Trophoblast cell (in vitro differentiated cells and primary cell): ENCODE measurements at regions not wholly inside any gene's neighbourhood (a gene's known extent, or its start where the extent isn't known, plus 50 kb on each side); places are given as distances from the start of the nearest gene placed in this dataset.

ENCODE experiments used
- DNase-seq, 2 donors: peaks; one replicate each; pipeline ENCODE4 v3.0.0-alpha.2; 2016
- H2AFZ ChIP-seq: 2 replicates; pipeline ENCODE4 v1.6.1; 2013; ENCODE audit warnings: low read length, moderate library complexity, mild to moderate bottlenecking; ENCODE audit not compliant: insufficient read depth, poor library complexity
- H2AK5ac ChIP-seq: 2 replicates; pipeline ENCODE4 v1.6.1; 2013; ENCODE audit warnings: mild to moderate bottlenecking, low read length
- H2BK120ac ChIP-seq: 2 replicates; pipeline ENCODE4 v1.6.1; 2013; ENCODE audit warnings: low read length, mild to moderate bottlenecking, moderate library complexity; ENCODE audit not compliant: insufficient read depth, poor library complexity
- H2BK12ac ChIP-seq: 2 replicates; pipeline ENCODE4 v1.6.1; 2013; ENCODE audit warnings: mild to moderate bottlenecking, low read length, moderate library complexity
- H2BK5ac ChIP-seq: 2 replicates; pipeline ENCODE4 v1.6.1; 2013; ENCODE audit warnings: low read length, low read depth, moderate library complexity, mild to moderate bottlenecking; ENCODE audit not compliant: poor library complexity
- H3K14ac ChIP-seq: 2 replicates; pipeline ENCODE4 v1.6.1; 2013; ENCODE audit warnings: mild to moderate bottlenecking, low read length
- H3K18ac ChIP-seq: 2 replicates; pipeline ENCODE4 v1.6.1; 2013; ENCODE audit warnings: mild to moderate bottlenecking, low read length
- H3K23ac ChIP-seq: 2 replicates; pipeline ENCODE4 v1.6.1; 2013; ENCODE audit warnings: low read length
- H3K27ac ChIP-seq: 2 replicates; pipeline ENCODE4 v1.5.1; 2013; ENCODE audit warnings: low read depth, mild to moderate bottlenecking, inconsistent platforms, low read length, moderate library complexity
- H3K27me3 ChIP-seq: 2 replicates; pipeline ENCODE4 v1.6.1; 2013; ENCODE audit warnings: inconsistent platforms, mild to moderate bottlenecking, low read length, moderate library complexity; ENCODE audit not compliant: insufficient read depth
- H3K36me3 ChIP-seq, 2 experiments: 1 replicate in 1 of 2; 2 replicates in 1 of 2; pipeline ENCODE4 v1.6.1; 2013; ENCODE audit warnings: low read length in 2 of 2, mild to moderate bottlenecking in 2 of 2, moderate library complexity in 1 of 2; ENCODE audit not compliant: insufficient read depth in 2 of 2, control insufficient read depth in 1 of 2
- H3K4ac ChIP-seq: 2 replicates; pipeline ENCODE4 v1.6.1; 2013; ENCODE audit warnings: low read depth, mild to moderate bottlenecking, low read length, moderate library complexity
- H3K4me1 ChIP-seq, 2 experiments: 1 replicate in 1 of 2; 2 replicates in 1 of 2; pipeline ENCODE4 v1.6.1; 2013; ENCODE audit warnings: low read length in 2 of 2, mild to moderate bottlenecking in 2 of 2, moderate library complexity in 1 of 2; ENCODE audit not compliant: insufficient read depth in 2 of 2, control insufficient read depth in 1 of 2
- H3K4me2 ChIP-seq: 2 replicates; pipeline ENCODE4 v1.6.1; 2013; ENCODE audit warnings: inconsistent platforms, mild to moderate bottlenecking, low read length, moderate library complexity
- H3K4me3 ChIP-seq: 2 replicates; pipeline ENCODE4 v1.5.1; 2013; ENCODE audit warnings: mild to moderate bottlenecking, low read depth, low read length, inconsistent platforms
- H3K79me1 ChIP-seq: one replicate; pipeline ENCODE4 v1.6.1; 2013; ENCODE audit warnings: low read length
- H3K79me2 ChIP-seq: 2 replicates; pipeline ENCODE4 v1.6.1; 2013; ENCODE audit warnings: low read length, mild to moderate bottlenecking; ENCODE audit not compliant: control insufficient read depth, insufficient read depth, poor library complexity
- H3K9ac ChIP-seq: 2 replicates; pipeline ENCODE4 v1.6.1; 2013; ENCODE audit warnings: mild to moderate bottlenecking, low read length
- H3K9me3 ChIP-seq: 2 replicates; pipeline ENCODE4 v1.6.1; 2013; ENCODE audit warnings: low read depth, mild to moderate bottlenecking, control low read depth, inconsistent platforms, low read length; ENCODE audit not compliant: insufficient read depth
- H4K12ac ChIP-seq: 2 replicates; pipeline ENCODE4 v1.6.1; 2013; ENCODE audit warnings: low read depth, mild to moderate bottlenecking, low read length, moderate library complexity
- H4K8ac ChIP-seq: 2 replicates; pipeline ENCODE4 v1.6.1; 2013; ENCODE audit warnings: low read depth, mild to moderate bottlenecking, low read length, moderate library complexity
- H4K91ac ChIP-seq: one replicate; pipeline ENCODE4 v1.6.1; 2013; ENCODE audit warnings: low read depth, mild to moderate bottlenecking, low read length, moderate library complexity
- WGBS: extraction: QIAGEN DNeasy Blood & Tissue Kit; methylation state at CpG from one replicate; pipeline ENCODE4 v1.1.7; 2013; ENCODE audit warnings: missing lambda C conversion rate; ENCODE audit not compliant: insufficient read length, insufficient coverage; ENCODE audit errors: extremely low coverage; 5-methylcytosine and 5-hydroxymethylcytosine counted together

GRCh38 chr12:127194176-127194575 lies 1072.8 kb upstream of the TMEM132C start:
- Histone ChIP-seq H3K27ac (no peak overlapping the region), H3K14ac (no peak overlapping the region), H4K91ac (no peak overlapping the region), H3K36me3 (no peaks in the 10 kb centered on the region), H3K4me1 (peaks cover 0 to 2% of the 10 kb centered on the region in 2 experiments), H4K8ac (no peak overlapping the region), H3K79me1 (no peaks in the 10 kb centered on the region), H3K4me3 (no peak overlapping the region), H3K4ac (no peak overlapping the region), H3K9ac (no peak overlapping the region), H3K27me3 (no peaks in the 10 kb centered on the region), H3K4me2 (no peak overlapping the region), H2BK120ac (no peak overlapping the region), H2AK5ac (no peak overlapping the region), H2AFZ (no peak overlapping the region), H2BK5ac (no peak overlapping the region), H2BK12ac (no peak overlapping the region), H3K18ac (no peak overlapping the region), H3K9me3 (no peaks in the 10 kb centered on the region), H3K79me2 (no peaks in the 10 kb centered on the region), H3K23ac (no peak overlapping the region), H4K12ac (no peak overlapping the region)
- no CpG with 5 or more reads among the region's 3 CpGs for WGBS
- no peak for DNase-seq

GRCh38 chr12:127205781-127206555 lies 1061.0 kb upstream of the TMEM132C start:
- H2AK5ac ChIP-seq: no peak overlapping the region
- H3K18ac ChIP-seq: no peak overlapping the region
- H4K91ac ChIP-seq: no peak overlapping the region
- H3K4me1 ChIP-seq: no peaks in the 10 kb centered on the region
- no peak overlapping the region for H2BK5ac ChIP-seq
- no peak overlapping the region for H2AFZ ChIP-seq
- DNase-seq: no peak
- no peak overlapping the region for H3K9ac ChIP-seq
- no peak overlapping the region for H2BK12ac ChIP-seq
- no peaks in the 10 kb centered on the region for H3K27me3 ChIP-seq
- H3K4ac ChIP-seq: no peak overlapping the region
- no peak overlapping the region for H4K8ac ChIP-seq
- no peaks in the 10 kb centered on the region for H3K79me2 ChIP-seq
- no peak overlapping the region for H3K23ac ChIP-seq
- no peak overlapping the region for H3K4me2 ChIP-seq
- H3K79me1 ChIP-seq: no peaks in the 10 kb centered on the region
- H3K9me3 ChIP-seq: no peaks in the 10 kb centered on the region
- H3K36me3 ChIP-seq: no peaks in the 10 kb centered on the region
- no peak overlapping the region for H3K4me3 ChIP-seq
- H3K14ac ChIP-seq: no peak overlapping the region
- no peak overlapping the region for H4K12ac ChIP-seq
- H3K27ac ChIP-seq: no peak overlapping the region
- WGBS: no CpG with 5 or more reads among the region's 3 CpGs
- no peak overlapping the region for H2BK120ac ChIP-seq

GRCh38 chr12:127209318-127209717 lies 1057.7 kb upstream of the TMEM132C start:
- no peak overlapping the region for H2AK5ac ChIP-seq
- no peak overlapping the region for H4K12ac ChIP-seq
- no peak overlapping the region for H3K27ac ChIP-seq
- no peaks in the 10 kb centered on the region for H3K4me1 ChIP-seq
- no peak overlapping the region for H2BK5ac ChIP-seq
- H3K23ac ChIP-seq: no peak overlapping the region
- H3K9ac ChIP-seq: no peak overlapping the region
- H3K18ac ChIP-seq: no peak overlapping the region
- DNase-seq: no peak
- no peak overlapping the region for H2BK12ac ChIP-seq
- no peak overlapping the region for H3K4me3 ChIP-seq
- WGBS: no CpG with 5 or more reads among the region's 2 CpGs
- H3K14ac ChIP-seq: no peak overlapping the region
- no peak overlapping the region for H4K91ac ChIP-seq
- H3K4ac ChIP-seq: no peak overlapping the region
- H3K36me3 ChIP-seq: no peaks in the 10 kb centered on the region
- H3K27me3 ChIP-seq: no peaks in the 10 kb centered on the region
- H3K9me3 ChIP-seq: no peaks in the 10 kb centered on the region
- H3K79me1 ChIP-seq: no peaks in the 10 kb centered on the region
- H2AFZ ChIP-seq: no peak overlapping the region
- no peak overlapping the region for H3K4me2 ChIP-seq
- H2BK120ac ChIP-seq: no peak overlapping the region
- no peak overlapping the region for H4K8ac ChIP-seq
- H3K79me2 ChIP-seq: no peaks in the 10 kb centered on the region

- no peaks in the 10 kb centered on the region for H3K79me2 ChIP-seq
- H3K27ac ChIP-seq: no peak overlapping the region
- H2AFZ ChIP-seq: no peak overlapping the region
- H2AK5ac ChIP-seq: no peak overlapping the region
- H2BK5ac ChIP-seq: no peak overlapping the region
- no peaks in the 10 kb centered on the region for H3K9me3 ChIP-seq
- H3K27me3 ChIP-seq: no peaks in the 10 kb centered on the region
- H3K4me2 ChIP-seq: no peak overlapping the region
- no peak overlapping the region for H4K12ac ChIP-seq
- H3K4me1 ChIP-seq: no peaks in the 10 kb centered on the region
- DNase-seq: no peak
- H4K8ac ChIP-seq: no peak overlapping the region
- H3K4me3 ChIP-seq: no peak overlapping the region
- no peaks in the 10 kb centered on the region for H3K36me3 ChIP-seq
- no peak overlapping the region for H2BK120ac ChIP-seq
- WGBS: no CpG with 5 or more reads among the region's 3 CpGs
- H3K18ac ChIP-seq: no peak overlapping the region
- no peak overlapping the region for H3K23ac ChIP-seq
- no peak overlapping the region for H3K9ac ChIP-seq
- H2BK12ac ChIP-seq: no peak overlapping the region
- no peak overlapping the region for H4K91ac ChIP-seq
- H3K4ac ChIP-seq: no peak overlapping the region
- no peak overlapping the region for H3K14ac ChIP-seq
- H3K79me1 ChIP-seq: no peaks in the 10 kb centered on the region
These were observed 1052.8 kb upstream of the TMEM132C start for GRCh38 chr12:127214186-127214585.
